ENCODE measurements at regions not wholly inside any gene's neighbourhood (a gene's known extent, or its start where the extent isn't known, plus 50 kb on each side); places are given as distances from the start of the nearest gene placed in this dataset.

DNA sequence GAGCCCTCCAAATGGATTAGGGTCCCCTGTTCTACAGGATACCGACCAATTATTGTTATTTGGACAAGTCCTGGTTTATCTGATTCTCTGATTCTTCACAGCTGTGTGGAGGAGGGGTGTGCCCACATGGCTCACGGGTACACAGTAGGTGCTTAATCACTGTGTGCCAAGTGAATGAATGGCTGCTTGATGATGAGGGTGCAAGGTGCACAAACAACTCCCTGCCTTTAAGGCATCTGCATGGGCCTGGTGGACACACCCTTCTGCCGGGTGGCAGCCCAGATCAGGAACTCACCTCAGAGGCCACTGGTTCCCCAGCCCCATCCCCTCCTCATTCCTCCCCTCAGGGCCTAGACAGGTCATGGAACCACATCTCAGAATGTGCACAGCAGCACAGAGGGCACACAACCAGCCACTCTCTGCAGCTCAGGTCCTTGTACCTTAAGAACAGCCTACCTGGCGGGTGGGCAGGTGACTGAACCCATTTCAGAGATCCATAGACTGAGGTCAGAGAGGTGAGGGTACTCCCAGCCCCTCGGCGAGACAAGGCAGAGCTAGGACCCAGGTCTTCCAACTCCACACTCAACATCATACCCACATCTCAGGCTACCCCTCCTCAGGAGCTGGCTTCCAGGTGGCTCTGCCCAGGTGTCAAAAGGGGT is 50.3 kb downstream of the SHANK2 start:
- no peak overlapping the region for H3K4me3 ChIP-seq (ENCODE audit: low read length)
- TF ChIP-seq, protein P1, sequence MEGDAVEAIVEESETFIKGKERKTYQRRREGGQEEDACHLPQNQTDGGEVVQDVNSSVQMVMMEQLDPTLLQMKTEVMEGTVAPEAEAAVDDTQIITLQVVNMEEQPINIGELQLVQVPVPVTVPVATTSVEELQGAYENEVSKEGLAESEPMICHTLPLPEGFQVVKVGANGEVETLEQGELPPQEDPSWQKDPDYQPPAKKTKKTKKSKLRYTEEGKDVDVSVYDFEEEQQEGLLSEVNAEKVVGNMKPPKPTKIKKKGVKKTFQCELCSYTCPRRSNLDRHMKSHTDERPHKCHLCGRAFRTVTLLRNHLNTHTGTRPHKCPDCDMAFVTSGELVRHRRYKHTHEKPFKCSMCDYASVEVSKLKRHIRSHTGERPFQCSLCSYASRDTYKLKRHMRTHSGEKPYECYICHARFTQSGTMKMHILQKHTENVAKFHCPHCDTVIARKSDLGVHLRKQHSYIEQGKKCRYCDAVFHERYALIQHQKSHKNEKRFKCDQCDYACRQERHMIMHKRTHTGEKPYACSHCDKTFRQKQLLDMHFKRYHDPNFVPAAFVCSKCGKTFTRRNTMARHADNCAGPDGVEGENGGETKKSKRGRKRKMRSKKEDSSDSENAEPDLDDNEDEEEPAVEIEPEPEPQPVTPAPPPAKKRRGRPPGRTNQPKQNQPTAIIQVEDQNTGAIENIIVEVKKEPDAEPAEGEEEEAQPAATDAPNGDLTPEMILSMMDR (conservative IDR thresholded peaks at IDR 0.05; ENCODE audit: low read length), result no peak
- DNase-seq (ENCODE audit: low read depth), result no peak

GRCh38 chr11:71201231-71201630 is 51.1 kb downstream of the SHANK2 start:
- TF ChIP-seq, protein P1 (conservative IDR thresholded peaks at IDR 0.05; ENCODE audit: low read length), result no peak
- H3K4me3 ChIP-seq (ENCODE audit: low read length), result no peak overlapping the region
- no peak for DNase-seq (ENCODE audit: low read depth)

GRCh38 chr11:71200761-71201160 is 51.6 kb downstream of the SHANK2 start:
- TF ChIP-seq, protein P1 (conservative IDR thresholded peaks at IDR 0.05; ENCODE audit: low read length), result no peak
- H3K4me3 ChIP-seq (ENCODE audit: low read length), result no peak overlapping the region
- DNase-seq (ENCODE audit: low read depth), result no peak

DNA sequence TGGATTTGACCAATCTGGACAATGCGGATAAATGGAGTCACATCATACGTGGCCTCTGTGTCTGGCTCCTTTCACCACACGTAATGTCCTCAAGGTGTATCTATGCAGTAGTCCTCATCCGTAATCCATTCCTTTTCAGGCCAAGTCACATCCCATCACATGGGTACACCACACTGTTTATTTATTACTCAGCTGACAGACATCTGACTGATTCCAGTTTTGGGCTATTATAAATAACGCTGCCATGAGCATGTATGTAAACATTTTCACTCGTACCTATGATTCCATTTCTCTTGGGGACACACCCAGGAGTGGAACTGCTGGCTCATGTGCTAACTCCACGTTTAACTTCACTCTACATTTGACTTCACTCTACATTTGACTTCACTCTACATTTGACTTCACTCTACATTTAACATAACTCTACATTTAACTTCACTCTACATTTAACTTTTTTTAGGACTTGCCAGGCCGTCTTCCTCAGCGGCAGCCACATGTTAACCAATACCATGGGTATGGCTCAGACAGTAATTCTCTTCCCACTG is 52.1 kb downstream of the SHANK2 start:
- TF ChIP-seq, protein P1 (conservative IDR thresholded peaks at IDR 0.05; ENCODE audit: low read length), result no peak
- no peak for DNase-seq (ENCODE audit: low read depth)
- no peak overlapping the region for H3K4me3 ChIP-seq (ENCODE audit: low read length)

DNA sequence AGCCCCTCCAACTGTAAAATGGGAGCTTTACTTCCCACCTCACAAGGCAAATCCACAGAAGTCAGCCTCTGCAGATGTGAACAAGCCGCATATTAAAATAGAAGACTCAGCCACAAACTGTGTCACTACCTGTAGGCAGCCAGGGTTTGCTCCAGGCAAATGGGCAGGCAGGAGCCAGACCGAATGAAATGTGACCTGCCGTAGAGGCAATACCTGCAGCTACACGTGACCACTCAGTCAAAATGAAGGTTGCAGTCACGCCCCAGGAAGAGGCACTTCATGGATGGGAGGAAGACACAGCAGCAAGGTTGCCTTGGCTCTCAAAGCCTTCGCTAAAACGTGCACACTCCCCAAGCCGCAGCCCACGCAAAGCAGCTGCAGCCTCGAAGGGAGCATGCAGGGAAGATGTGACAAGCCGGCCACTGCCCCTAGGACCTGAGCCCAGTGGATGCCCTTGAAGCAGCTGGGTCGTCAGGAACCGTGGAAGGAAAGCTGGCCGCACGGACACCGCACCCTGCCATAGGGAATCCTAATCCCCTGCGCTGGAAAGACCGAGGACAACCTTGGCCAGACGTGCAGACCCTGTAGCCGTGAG is 53.1 kb downstream of the SHANK2 start:
- TF ChIP-seq, protein P1 (conservative IDR thresholded peaks at IDR 0.05; ENCODE audit: low read length), result no peak
- no peak for DNase-seq (ENCODE audit: low read depth)
- no peak overlapping the region for H3K4me3 ChIP-seq (ENCODE audit: low read length)

- TF ChIP-seq, protein P1 (conservative IDR thresholded peaks at IDR 0.05; ENCODE audit: low read length), result no peak
- DNase-seq (ENCODE audit: low read depth), result no peak
- H3K4me3 ChIP-seq (ENCODE audit: low read length), result no peak overlapping the region
Observed at GRCh38 chr11:71198823-71199165, 53.6 kb downstream of the SHANK2 start.

Measured in AG10803 (cell line).